ENCODE measurements at regions not wholly inside any gene's neighbourhood (a gene's known extent, or its start where the extent isn't known, plus 50 kb on each side); places are given as distances from the start of the nearest gene placed in this dataset.
A peak's percentile ranks its signal among the peaks of the same experiment; 100 is the strongest.

DNA sequence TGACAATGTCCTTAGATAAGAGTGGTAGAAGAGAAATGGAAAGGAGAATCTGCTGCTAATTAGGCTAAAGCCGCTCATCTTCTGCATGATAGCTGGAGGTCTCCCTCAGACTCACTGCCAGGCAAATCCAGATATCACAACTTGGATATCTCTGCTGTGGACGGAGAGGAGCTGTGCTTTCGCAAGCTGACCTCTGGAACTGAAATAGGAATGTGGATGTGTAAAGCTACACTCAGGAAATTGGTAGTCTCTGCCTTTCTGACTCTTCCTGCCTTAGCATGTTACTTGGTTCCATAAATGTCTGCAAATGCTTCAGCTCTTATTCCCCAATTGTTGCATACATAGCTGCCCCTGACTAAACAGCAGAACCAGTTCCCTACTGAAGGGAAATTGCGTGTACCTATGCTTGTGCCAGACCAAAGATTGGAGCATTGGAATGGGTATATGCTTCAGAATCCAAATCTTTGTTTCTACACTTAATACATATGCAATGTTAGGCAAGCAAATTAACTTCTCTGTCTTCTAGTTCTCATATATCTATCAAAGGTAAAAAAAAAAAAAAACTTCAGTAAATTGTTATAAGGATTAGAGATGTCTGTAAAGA lies 74.7 kb upstream of the ROBO2 start:
- no peak for DNase-seq (ENCODE audit: low spot score)

DNA sequence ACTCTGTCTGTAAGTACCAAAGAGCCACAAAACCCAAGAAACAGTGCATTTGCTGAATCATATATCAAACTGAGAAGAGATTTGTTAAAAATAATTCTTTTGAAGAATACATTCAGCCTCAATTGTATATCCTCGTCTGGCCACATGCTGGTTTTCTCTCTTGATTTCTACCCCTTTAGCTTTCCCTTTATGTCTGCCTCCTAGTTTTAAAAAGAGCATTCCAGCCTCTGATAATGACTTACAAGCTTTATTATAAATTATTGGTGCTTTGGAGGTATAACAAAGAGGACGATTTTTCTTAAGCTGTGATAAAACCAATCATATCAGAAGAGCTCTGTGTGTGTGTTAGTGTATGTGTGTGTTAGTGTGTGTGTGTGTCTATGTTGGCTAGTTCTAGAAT lies 70.4 kb upstream of the ROBO2 start:
- DNase-seq (ENCODE audit: low spot score), result no peak

DNA sequence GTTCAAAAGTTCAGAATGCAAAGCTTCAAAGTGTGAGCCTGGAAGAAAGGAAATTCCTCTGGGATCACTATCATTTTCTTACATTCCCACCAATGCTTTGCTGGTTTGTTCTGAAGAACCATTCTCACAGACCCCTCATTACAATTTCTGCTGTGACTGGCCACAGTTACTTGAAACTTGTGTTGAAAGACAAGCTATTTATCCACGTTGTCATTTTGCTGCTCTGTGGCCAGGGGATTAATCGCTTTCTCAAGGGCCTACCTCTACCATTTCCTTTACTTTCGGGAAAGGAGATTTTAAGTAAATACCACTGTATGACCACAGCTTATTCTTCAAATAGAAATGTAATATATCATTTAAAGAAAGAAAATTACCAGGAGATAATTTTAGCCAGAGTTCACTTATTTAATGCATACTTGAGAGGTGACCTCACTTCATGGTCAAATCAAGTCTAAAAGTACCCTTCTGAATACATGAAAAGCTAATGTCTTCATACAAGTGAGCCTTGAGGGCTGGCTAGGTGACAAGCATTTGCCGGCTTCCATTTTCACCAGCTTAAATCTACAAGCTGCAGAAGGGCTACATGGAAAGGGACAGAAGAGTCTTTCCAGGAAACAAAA lies 69.8 kb upstream of the ROBO2 start:
- peak; percentile 53 for DNase-seq (ENCODE audit: low spot score)

DNA sequence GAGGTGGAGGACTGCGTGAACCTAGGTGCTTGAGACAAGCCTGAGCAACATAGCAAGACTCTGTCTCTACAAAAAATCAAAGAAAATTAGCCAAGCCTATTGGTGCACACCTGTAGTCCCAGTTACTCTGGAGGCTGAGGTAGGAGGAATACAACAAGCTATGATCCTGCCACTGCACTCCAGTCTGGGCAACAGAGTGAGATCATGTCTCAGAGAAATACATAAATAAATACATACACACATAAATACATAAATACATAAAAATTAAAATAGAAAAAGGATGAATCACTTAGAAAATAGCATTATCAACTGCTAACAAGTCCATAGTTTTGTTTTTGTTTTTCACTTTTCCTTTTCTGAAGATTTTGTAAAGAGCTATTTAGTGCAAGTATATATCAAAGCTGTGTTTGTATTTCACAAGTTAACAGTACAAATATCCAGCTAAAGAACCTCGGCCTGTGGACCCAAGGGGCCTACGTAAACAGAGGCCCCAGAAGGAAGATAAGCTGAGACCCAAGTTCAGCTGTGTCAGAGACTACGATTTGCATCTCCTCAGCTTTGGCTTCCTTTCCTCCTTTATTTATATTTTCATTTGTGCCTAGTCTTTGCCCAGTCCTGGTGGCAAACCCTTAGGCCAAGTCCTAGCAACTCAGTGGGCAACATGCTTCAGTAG lies 67.1 kb upstream of the ROBO2 start:
- no peak for DNase-seq (ENCODE audit: low spot score)

DNA sequence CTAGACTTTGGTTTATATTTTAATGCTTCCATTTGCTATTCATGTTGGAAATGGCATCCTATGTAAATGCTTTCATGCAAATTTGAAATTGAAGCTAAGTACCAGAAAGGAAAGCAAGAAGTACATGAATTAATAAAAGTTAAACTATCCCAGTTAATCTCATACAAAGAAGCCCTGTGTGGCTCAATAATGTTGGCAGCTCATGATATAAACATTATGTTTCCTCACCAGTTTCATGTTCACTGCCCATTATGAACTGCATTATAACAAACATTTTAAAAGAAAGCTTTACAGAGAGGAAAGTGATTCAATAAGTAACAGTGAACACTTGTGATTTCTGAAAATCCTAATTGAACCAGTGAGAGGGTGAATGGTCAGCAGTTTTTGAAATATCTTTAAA lies 62.9 kb upstream of the ROBO2 start:
- DNase-seq (ENCODE audit: low spot score), result no peak

DNA sequence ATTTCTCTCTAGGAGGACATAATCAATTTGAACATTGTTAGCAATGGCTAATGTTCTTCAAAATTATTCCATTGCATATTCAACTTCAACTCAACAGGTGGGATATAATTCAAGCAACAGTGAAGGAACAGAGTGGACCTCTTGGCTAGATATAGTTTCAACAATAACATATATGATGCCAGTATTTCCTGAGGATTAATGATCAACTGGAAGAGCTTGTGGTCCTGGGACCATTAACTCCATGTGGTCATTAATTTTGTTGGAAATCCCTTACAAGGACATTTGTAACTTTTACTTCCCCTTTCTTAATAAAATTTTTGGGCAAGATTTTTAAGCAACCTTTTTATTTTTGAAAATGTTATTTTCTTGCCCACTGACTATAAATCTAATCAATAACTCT lies 54.3 kb upstream of the ROBO2 start:
- DNase-seq (ENCODE audit: low spot score), result no peak

DNA sequence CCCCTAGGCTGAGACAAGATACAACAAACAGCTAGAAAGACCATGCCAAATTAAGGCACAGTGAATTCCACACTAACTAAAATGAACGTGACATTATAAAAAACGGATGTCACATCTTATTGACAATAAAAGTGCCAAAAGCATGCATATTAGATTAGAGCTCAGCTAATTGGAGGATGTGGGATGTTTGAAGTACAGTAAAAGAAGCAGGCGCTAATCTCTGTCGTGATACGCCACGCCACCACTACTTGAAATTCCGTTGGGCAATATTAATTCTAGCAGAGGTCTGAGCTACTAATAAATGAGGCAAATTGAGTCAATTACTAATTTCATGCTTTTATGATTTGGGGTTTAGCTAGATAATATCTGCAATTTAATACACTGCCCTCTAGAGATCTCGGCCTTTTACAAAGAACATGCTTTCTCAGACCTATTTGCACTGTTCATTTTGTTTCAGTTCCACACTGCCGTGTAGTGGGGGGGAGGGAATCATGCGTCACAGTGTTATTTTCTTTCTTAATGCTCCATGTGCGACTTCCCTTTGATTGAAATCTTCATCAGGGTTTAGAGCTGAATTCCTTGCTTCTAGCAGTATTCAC lies 52.9 kb upstream of the ROBO2 start:
- peak; percentile 22 for DNase-seq (ENCODE audit: low spot score)

Measured in H4 (cell line).